Endothelial cell of umbilical vein (primary cell): ENCODE measurements at regions not wholly inside any gene's neighbourhood (a gene's known extent, or its start where the extent isn't known, plus 50 kb on each side); places are given as distances from the start of the nearest gene placed in this dataset.

Experiments used
- BruUV-seq: library from RNA; stranded (reverse); fragments of 400-500 nt; replicated peaks from 2 replicates; lab custom pipeline; 2021; lab: Mats Ljungman, UMichigan
- CTCF ChIA-PET: fragments of 300-600, 350-600 bp; sonication (Branson Sonifier 250); formaldehyde crosslinking; loops from one replicate; lab custom pipeline; 2021; ENCODE audit warnings: antibody characterized with exemption, inconsistent platforms; lab: Charles Lee
- POLR2A ChIA-PET: fragments of 300-600, 350-600 bp; sonication (Branson Sonifier 250); formaldehyde crosslinking; loops from one replicate; lab custom pipeline; 2021; ENCODE audit warnings: antibody characterized with exemption, inconsistent platforms; lab: Charles Lee
- DNase-seq: peaks from one replicate; pipeline ENCODE4 v3.0.0-alpha.2; 2011; ENCODE audit warnings: low read depth, low spot score
- FAIRE-seq: peaks from 2 replicates; lab custom pipeline; 2011; peaks lifted over from hg19 to GRCh38; lab: Jason Lieb, UNC
- H2AFZ ChIP-seq: 2 replicates; pipeline ENCODE4 v1.6.0; 2012; ENCODE audit warnings: low read depth, low read length, control low read depth, inconsistent platforms
- H3K27ac ChIP-seq: 2 replicates; pipeline ENCODE4 v1.5.1; 2011; ENCODE audit warnings: low read depth, mild to moderate bottlenecking, control low read depth, low read length, moderate library complexity; ENCODE audit not compliant: insufficient read depth
- H3K27me3 ChIP-seq, 2 experiments: 2 replicates each; pipeline versions ENCODE4 v1.6.0 to v1.6.1; 2011; ENCODE audit warnings: low read length in 2 of 2, mixed read lengths in 1 of 2; ENCODE audit not compliant: control insufficient read depth in 2 of 2, insufficient read depth in 2 of 2
- H3K36me3 ChIP-seq, 2 experiments: 2 replicates in 1 of 2; 3 replicates in 1 of 2; pipeline ENCODE4 v1.5.1; 2011; ENCODE audit warnings: low read length in 2 of 2, mild to moderate bottlenecking in 1 of 2, moderate library complexity in 1 of 2; ENCODE audit not compliant: control insufficient read depth in 2 of 2, insufficient read depth in 2 of 2; ENCODE audit errors: extremely low read depth in 1 of 2
- H3K4me1 ChIP-seq: 3 replicates; pipeline ENCODE4 v1.5.1; 2011; ENCODE audit warnings: mild to moderate bottlenecking, low read length; ENCODE audit not compliant: control insufficient read depth, insufficient read depth; ENCODE audit errors: extremely low read depth
- H3K4me2 ChIP-seq: 2 replicates; pipeline ENCODE4 v1.6.1; 2011; ENCODE audit warnings: low read length, control low read depth, mixed read lengths; ENCODE audit not compliant: insufficient read depth
- H3K4me3 ChIP-seq, 3 experiments: fragments of 200-600 bp in 1 of 3; sonication (generic), shearing (Covaris generic) in 1 of 3; replicated peaks in 1 of 3; 2 replicates each; pipeline ENCODE4 v1.5.1; 2011 to 2016; ENCODE audit warnings: control low read depth in 3 of 3, low read length in 3 of 3, mild to moderate bottlenecking in 2 of 3, inconsistent platforms in 1 of 3, low read depth in 1 of 3, moderate library complexity in 1 of 3; ENCODE audit not compliant: insufficient read depth in 1 of 3
- H3K79me2 ChIP-seq: 2 replicates; pipeline ENCODE4 v1.6.0; 2012; ENCODE audit warnings: low read length, inconsistent platforms; ENCODE audit not compliant: control insufficient read depth, insufficient read depth
- H3K9ac ChIP-seq: replicated peaks from 2 replicates; pipeline ENCODE3; 2011; ENCODE audit warnings: low read length, control low read depth; ENCODE audit not compliant: insufficient read depth; ENCODE audit errors: extremely low read depth
- H3K9me1 ChIP-seq: replicated peaks from 3 replicates; pipeline ENCODE4 v1.6.0; 2011; ENCODE audit warnings: mild to moderate bottlenecking, low read length; ENCODE audit not compliant: control insufficient read depth, insufficient read depth; ENCODE audit errors: extremely low read depth
- H3K9me3 ChIP-seq: replicated peaks from 2 replicates; pipeline ENCODE4 v1.5.1; 2012; ENCODE audit warnings: low read length, inconsistent platforms; ENCODE audit not compliant: control insufficient read depth, insufficient read depth
- H4K20me1 ChIP-seq: replicated peaks from 2 replicates; pipeline ENCODE3; 2011; ENCODE audit warnings: mild to moderate bottlenecking, low read length; ENCODE audit not compliant: control insufficient read depth, insufficient read depth; ENCODE audit errors: extremely low read depth
- CTCF ChIP-seq, 2 donors: IDR thresholded peaks; 1 replicate in 1 of 2; 2 replicates in 1 of 2; pipeline ENCODE4 v1.5.1; 2011; ENCODE audit warnings: low read length in 2 of 2, mild to moderate bottlenecking in 2 of 2, moderate library complexity in 2 of 2, control low read depth in 1 of 2, inconsistent platforms in 1 of 2, low read depth in 1 of 2; ENCODE audit not compliant: insufficient read depth in 1 of 2; ENCODE audit errors: extremely low read depth in 1 of 2
- EZH2 ChIP-seq: IDR thresholded peaks from 2 replicates; pipeline ENCODE4 v1.6.1; 2012; ENCODE audit warnings: borderline replicate concordance, low read depth, mild to moderate bottlenecking, moderate library complexity, low read length, inconsistent platforms; ENCODE audit not compliant: severe bottlenecking
- FOS ChIP-seq: IDR thresholded peaks from 2 replicates; pipeline ENCODE4 v1.6.1; 2011; ENCODE audit warnings: mild to moderate bottlenecking, low read length, moderate library complexity, borderline replicate concordance; ENCODE audit not compliant: insufficient read depth
- JUN ChIP-seq: IDR thresholded peaks from 2 replicates; pipeline ENCODE4 v1.6.1; 2011; ENCODE audit warnings: borderline replicate concordance, low read depth; ENCODE audit not compliant: insufficient read length, insufficient read depth
- MAX ChIP-seq: IDR thresholded peaks from 2 replicates; pipeline ENCODE4 v1.6.1; 2011; ENCODE audit not compliant: insufficient read depth, insufficient read length
- POLR2AphosphoS5 ChIP-seq: IDR thresholded peaks from 2 replicates; pipeline ENCODE4 v1.6.1; 2012; ENCODE audit warnings: low read depth, mild to moderate bottlenecking, control low read depth, low read length, moderate library complexity; ENCODE audit not compliant: insufficient read depth
- dilution Hi-C: fragments of 300-500 bp; cut with MboI; formaldehyde crosslinking; loops from one replicate; pipeline ENCODE4 v1.15.0; 2019; ENCODE audit warnings: low sequenced_read_pairs; ENCODE audit not compliant: extremely low pct_ligation_motif_present
- intact Hi-C: fragments of 100-400 bp; cut with micrococcal nuclease; formaldehyde crosslinking; loops from one replicate; pipeline ENCODE4 v1.10.0; 2022

- no TSS peak for BruUV-seq
Observed at GRCh38 chr13:74667656-74668203, 533.5 kb upstream of the KLF12 start.

GRCh38 chr13:74662905-74663304, 528.7 kb upstream of the KLF12 start:
- H3K9ac ChIP-seq, result no peak overlapping the region
- POLR2A ChIA-PET, result no interaction called here
- H4K20me1 ChIP-seq, result no peaks in the 10 kb centered on the region
- no peaks in the 10 kb centered on the region for H3K27me3 ChIP-seq
- no peak for TF ChIP-seq JUN
- TF ChIP-seq CTCF (IDR thresholded peaks at IDR 0.05; ENCODE audit: extremely low read depth in 1 of 2, insufficient read depth in 1 of 2, low read depth in 1 of 2, low read length in 2 of 2), result no peak
- TF ChIP-seq MAX, result no peak
- H3K27ac ChIP-seq, result no peak overlapping the region
- no peaks in the 10 kb centered on the region for H3K9me1 ChIP-seq
- intact Hi-C loops, result no loop called here
- H3K36me3 ChIP-seq, result no peaks in the 10 kb centered on the region
- H2AFZ ChIP-seq, result no peak overlapping the region
- FAIRE-seq (no peak), DNase-seq (no peak)
- dilution Hi-C loops, result no loop called here
- H3K4me2 ChIP-seq, result no peak overlapping the region
- no TSS peak for BruUV-seq
- H3K79me2 ChIP-seq, result no peaks in the 10 kb centered on the region
- no peaks in the 10 kb centered on the region for H3K4me1 ChIP-seq
- no peak overlapping the region for H3K4me3 ChIP-seq
- no peaks in the 10 kb centered on the region for H3K9me3 ChIP-seq
- CTCF ChIA-PET, result no interaction called here

More at GRCh38 chr13:74667656-74668203, 533.5 kb upstream of the KLF12 start:
- H4K20me1 ChIP-seq, result no peaks in the 10 kb centered on the region
- FAIRE-seq, result no peak
- intact Hi-C loops, result no loop called here
- dilution Hi-C loops, result no loop called here
- no peaks in the 10 kb centered on the region for H3K4me1 ChIP-seq
- H3K4me3 ChIP-seq, result no peak overlapping the region
- H3K36me3 ChIP-seq, result no peaks in the 10 kb centered on the region
- H3K27ac ChIP-seq, result no peak overlapping the region
- no peak overlapping the region for H3K9ac ChIP-seq
- no peaks in the 10 kb centered on the region for H3K79me2 ChIP-seq
- no peak for DNase-seq
- no peak overlapping the region for H2AFZ ChIP-seq
- H3K9me3 ChIP-seq, result no peaks in the 10 kb centered on the region
- ChIA-PET CTCF (interaction anchor here (1.0 kb wide), 1 partner anchor 552 kb away, joined by 3 read pairs; no protein-coding TSS in a partner anchor), POLR2A (no interaction called here)
- H3K9me1 ChIP-seq, result no peaks in the 10 kb centered on the region
- H3K27me3 ChIP-seq, result no peaks in the 10 kb centered on the region
- TF ChIP-seq FOS, result no peak
- no peak for TF ChIP-seq EZH2
- TF ChIP-seq POLR2AphosphoS5, result no peak
- no peak overlapping the region for H3K4me2 ChIP-seq
